ENCODE measurements at regions not wholly inside any gene's neighbourhood (a gene's known extent, or its start where the extent isn't known, plus 50 kb on each side); places are given as distances from the start of the nearest gene placed in this dataset.

DNA sequence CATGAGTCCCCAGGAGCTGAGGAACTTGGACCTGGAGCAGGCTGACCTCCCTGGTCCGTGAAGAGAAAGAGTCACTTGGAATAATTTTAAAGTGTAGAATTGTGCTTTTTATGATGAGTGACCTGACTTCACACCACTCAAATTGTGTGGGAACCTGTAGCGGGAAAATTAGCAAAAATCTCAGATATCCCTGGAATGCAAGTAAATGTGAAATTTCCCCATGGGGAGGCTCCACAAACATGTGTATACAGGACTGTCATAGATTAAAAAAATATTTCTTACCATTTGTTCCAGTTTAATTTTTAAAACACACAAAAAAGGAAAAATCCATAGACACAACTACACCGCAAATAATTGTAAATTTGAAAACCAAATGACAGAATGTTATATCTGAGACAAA, 1079.6 kb upstream of the PABPC4L start:
- no peak for DNase-seq (ENCODE audit: low spot score)
- no peak overlapping the region for H3K27ac ChIP-seq

DNA sequence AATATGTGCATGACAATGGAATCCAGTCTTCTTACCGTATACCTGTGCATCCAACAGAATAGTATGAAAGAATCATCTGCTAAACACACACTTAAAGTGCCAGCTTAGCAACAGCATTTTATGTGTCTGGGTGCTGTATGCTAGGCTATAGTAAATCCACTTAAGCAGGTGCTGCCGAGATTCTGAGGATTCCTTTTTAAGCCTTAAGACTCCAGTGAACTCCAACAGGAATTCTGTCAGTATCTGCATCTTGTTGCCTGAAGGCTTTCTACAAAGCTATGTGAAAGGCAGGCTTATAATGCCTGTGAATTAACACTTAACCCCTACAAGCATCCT, 1076.4 kb upstream of the PABPC4L start:
- no peak overlapping the region for H3K4me3 ChIP-seq
- no peak for DNase-seq (ENCODE audit: low spot score)
- no peak overlapping the region for H3K27ac ChIP-seq
- TF ChIP-seq, protein P1, sequence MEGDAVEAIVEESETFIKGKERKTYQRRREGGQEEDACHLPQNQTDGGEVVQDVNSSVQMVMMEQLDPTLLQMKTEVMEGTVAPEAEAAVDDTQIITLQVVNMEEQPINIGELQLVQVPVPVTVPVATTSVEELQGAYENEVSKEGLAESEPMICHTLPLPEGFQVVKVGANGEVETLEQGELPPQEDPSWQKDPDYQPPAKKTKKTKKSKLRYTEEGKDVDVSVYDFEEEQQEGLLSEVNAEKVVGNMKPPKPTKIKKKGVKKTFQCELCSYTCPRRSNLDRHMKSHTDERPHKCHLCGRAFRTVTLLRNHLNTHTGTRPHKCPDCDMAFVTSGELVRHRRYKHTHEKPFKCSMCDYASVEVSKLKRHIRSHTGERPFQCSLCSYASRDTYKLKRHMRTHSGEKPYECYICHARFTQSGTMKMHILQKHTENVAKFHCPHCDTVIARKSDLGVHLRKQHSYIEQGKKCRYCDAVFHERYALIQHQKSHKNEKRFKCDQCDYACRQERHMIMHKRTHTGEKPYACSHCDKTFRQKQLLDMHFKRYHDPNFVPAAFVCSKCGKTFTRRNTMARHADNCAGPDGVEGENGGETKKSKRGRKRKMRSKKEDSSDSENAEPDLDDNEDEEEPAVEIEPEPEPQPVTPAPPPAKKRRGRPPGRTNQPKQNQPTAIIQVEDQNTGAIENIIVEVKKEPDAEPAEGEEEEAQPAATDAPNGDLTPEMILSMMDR (IDR thresholded peaks at IDR 0.05) = no peak

More for the DNA sequence above, 1079.6 kb upstream of the PABPC4L start:
- TF ChIP-seq, protein P1 (IDR thresholded peaks at IDR 0.05) = no peak
- no peak overlapping the region for H3K4me3 ChIP-seq

- Histone ChIP-seq H3K27ac (no peak overlapping the region), H3K4me3 (no peak overlapping the region)
- TF ChIP-seq, protein P1 (IDR thresholded peaks at IDR 0.05) = no peak
- DNase-seq (ENCODE audit: low spot score) = no peak
Observed at GRCh38 chr4:135277068-135277979, 1075.7 kb upstream of the PABPC4L start.

DNA sequence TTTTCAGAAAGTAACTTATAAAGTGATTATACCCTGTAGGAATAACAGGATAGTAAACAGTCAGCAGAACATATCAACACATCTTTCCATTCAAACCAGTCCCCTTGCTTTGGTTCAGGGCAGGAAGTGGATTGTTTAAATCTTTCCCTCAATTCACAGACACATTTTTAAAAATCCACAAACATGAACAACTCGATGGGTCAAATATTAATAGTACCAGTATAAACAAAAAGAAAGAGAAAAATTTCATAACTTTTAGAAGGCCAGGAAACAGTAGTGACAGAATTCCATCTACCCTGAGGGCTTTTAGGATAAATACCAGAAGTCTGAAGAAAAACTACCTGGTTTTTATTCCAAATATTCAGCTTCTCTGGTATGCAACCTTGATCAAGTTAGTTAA, 1072.8 kb upstream of the PABPC4L start:
- DNase-seq (ENCODE audit: low spot score) = no peak
- TF ChIP-seq, protein P1 (IDR thresholded peaks at IDR 0.05) = no peak
- H3K4me3 ChIP-seq = no peak overlapping the region
- H3K27ac ChIP-seq = no peak overlapping the region

DNA sequence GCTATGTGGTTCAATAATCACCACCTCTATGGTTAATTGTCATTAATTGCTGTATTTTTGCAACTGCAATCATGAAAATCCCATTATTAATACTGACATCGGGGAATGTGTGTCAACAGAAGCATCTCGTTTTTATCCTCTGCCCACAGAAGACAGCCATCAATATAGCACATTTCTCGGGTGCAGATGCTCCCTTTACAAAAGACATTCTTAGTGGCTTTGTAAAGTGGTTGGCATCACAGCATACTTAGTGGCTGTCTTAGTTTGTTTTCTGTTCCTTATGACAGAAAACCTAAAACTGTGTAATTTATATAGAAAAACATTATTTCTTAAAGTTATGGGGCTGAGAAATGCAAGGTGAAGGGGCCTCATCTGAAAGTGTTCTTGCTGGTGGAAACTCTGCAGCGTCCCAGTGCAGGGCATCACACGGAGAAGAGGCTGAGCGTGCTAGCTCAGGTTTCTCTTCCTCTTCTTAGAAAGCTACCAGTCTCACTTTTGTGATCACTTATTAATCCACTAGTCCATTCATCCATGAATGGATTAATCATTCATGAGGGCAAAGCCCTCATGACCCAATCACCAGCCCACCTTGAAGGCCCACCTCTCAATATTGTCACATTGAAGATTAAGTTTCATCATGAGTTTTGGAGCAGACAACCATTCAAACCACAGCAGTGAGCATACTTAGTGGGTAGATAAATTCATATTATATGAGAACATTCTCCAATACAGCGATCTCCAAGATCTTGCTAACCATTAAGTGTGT, 1067.7 kb upstream of the PABPC4L start:
- Histone ChIP-seq H3K4me3 (no peak overlapping the region), H3K27ac (no peak overlapping the region)
- DNase-seq (ENCODE audit: low spot score) = no peak
- TF ChIP-seq, protein P1 (IDR thresholded peaks at IDR 0.05) = no peak

DNA sequence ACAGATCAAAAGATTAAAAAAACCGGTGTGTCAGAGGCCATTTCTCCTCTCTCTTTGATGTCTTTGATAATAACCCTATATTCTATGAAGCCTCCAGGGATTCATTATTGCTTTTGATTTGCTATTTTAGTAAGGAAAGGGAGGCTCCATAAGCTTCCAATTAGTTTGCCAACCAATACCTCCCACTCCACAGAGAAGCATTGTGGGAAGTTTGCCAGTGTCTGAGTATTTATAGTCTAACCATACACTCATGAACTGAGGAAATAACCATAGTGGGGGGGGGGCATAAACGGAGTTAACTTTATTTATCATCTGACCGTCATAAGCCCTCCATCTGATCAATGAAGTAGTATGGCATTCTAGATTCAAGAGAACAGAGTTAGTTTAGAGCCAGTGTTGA, 1066.8 kb upstream of the PABPC4L start:
- no peak for DNase-seq (ENCODE audit: low spot score)
- no peak overlapping the region for H3K27ac ChIP-seq
- TF ChIP-seq, protein P1 (IDR thresholded peaks at IDR 0.05) = no peak
- H3K4me3 ChIP-seq = no peak overlapping the region

Measured in coronary artery (tissue), 2 donors.